NB4 (cell line): ENCODE measurements at regions not wholly inside any gene's neighbourhood (a gene's known extent, or its start where the extent isn't known, plus 50 kb on each side); places are given as distances from the start of the nearest gene placed in this dataset.

ENCODE experiments used
- MYC ChIP-seq: IDR thresholded peaks from 2 replicates; pipeline ENCODE4 v1.6.1; 2011; ENCODE audit warnings: low read depth, low read length
- POLR2A ChIP-seq: IDR thresholded peaks from 2 replicates; pipeline ENCODE4 v1.6.1; 2011; ENCODE audit warnings: mild to moderate bottlenecking; ENCODE audit not compliant: insufficient read length; ENCODE audit errors: extremely low read depth
- TF ChIP-seq, protein P1 (sequence below): IDR thresholded peaks from one replicate; pipeline ENCODE4 v1.5.1; 2012; ENCODE audit warnings: low read depth, low read length

GRCh38 chr9:16120727-16121126, 567.9 kb downstream of the CCDC171 start:
- TF ChIP-seq, protein P1, sequence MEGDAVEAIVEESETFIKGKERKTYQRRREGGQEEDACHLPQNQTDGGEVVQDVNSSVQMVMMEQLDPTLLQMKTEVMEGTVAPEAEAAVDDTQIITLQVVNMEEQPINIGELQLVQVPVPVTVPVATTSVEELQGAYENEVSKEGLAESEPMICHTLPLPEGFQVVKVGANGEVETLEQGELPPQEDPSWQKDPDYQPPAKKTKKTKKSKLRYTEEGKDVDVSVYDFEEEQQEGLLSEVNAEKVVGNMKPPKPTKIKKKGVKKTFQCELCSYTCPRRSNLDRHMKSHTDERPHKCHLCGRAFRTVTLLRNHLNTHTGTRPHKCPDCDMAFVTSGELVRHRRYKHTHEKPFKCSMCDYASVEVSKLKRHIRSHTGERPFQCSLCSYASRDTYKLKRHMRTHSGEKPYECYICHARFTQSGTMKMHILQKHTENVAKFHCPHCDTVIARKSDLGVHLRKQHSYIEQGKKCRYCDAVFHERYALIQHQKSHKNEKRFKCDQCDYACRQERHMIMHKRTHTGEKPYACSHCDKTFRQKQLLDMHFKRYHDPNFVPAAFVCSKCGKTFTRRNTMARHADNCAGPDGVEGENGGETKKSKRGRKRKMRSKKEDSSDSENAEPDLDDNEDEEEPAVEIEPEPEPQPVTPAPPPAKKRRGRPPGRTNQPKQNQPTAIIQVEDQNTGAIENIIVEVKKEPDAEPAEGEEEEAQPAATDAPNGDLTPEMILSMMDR = no peak
- TF ChIP-seq MYC (no peak), POLR2A (no peak)
